ENCODE measurements at regions not wholly inside any gene's neighbourhood (a gene's known extent, or its start where the extent isn't known, plus 50 kb on each side); places are given as distances from the start of the nearest gene placed in this dataset.
"Not testable (repeated sequence)": the region's sequence is repeated elsewhere in the genome, so short reads cannot be mapped to it uniquely, and the experiment has no call there.

GRCh38 chrX:113512700-113513395 lies 672.2 kb upstream of the AMOT start:
- DNase-seq (ENCODE audit: low spot score), result peak; percentile 18

- DNase-seq (ENCODE audit: low spot score), result no peak
Observed at GRCh38 chrX:113510586-113510985, 670.0 kb upstream of the AMOT start.

DNA sequence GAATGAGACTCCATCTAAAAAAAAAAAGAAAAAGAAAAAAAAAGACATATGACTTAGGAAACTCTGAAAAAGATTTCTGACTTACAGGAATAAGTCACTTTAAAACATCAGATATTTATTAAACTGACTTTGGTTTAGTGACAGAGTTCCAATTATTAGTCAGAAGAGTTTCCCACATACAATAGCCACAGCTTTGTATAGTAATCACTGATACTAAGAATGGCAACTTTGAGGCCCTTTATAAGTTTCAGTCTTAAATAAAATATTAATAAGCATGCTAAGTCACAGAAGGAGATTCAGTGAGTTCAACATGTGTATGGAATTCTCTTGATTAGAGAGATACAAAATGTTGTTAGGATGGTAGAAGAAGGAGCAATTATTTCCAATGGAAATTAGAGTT lies 652.3 kb upstream of the AMOT start:
- no peak for DNase-seq (ENCODE audit: low spot score)

DNA sequence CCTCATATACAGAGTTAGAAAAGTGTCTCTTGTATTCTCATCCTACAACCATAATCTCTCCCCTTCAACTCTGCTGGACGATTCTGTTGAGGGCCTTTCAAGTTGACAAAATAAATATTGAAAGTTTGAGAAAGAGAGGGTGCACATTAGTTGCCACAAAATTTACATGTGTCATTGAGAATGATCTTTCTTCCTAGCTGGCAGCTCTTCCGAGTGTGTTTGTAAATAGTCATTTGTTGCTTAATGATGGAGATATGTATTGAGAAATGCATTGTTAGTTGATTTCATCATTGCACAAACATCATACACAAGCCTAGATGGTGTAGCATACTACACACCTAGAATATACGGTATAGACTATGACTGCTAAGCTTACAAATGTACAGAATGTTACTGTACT lies 632.8 kb upstream of the AMOT start:
- no peak for DNase-seq (ENCODE audit: low spot score)

GRCh38 chrX:113473015-113473414 lies 632.4 kb upstream of the AMOT start:
- not testable (repeated sequence) for DNase-seq (ENCODE audit: low spot score)

- DNase-seq (ENCODE audit: low spot score), result no peak
Observed at GRCh38 chrX:113470166-113470565, 629.5 kb upstream of the AMOT start.

- no peak for DNase-seq (ENCODE audit: low spot score)
Observed at GRCh38 chrX:113457719-113458118, 617.1 kb upstream of the AMOT start.

- DNase-seq (ENCODE audit: low spot score), result no peak
Observed at GRCh38 chrX:113455582-113455981, 615.0 kb upstream of the AMOT start.

GRCh38 chrX:113429011-113429410 lies 588.4 kb upstream of the AMOT start:
- no peak for DNase-seq (ENCODE audit: low spot score)

GRCh38 chrX:113422323-113422722 lies 581.7 kb upstream of the AMOT start:
- DNase-seq (ENCODE audit: low spot score), result no peak

- DNase-seq (ENCODE audit: low spot score), result no peak
Observed at GRCh38 chrX:113421432-113421831, 580.8 kb upstream of the AMOT start.

GRCh38 chrX:113412106-113412505 lies 571.5 kb upstream of the AMOT start:
- DNase-seq (ENCODE audit: low spot score), result no peak

DNA sequence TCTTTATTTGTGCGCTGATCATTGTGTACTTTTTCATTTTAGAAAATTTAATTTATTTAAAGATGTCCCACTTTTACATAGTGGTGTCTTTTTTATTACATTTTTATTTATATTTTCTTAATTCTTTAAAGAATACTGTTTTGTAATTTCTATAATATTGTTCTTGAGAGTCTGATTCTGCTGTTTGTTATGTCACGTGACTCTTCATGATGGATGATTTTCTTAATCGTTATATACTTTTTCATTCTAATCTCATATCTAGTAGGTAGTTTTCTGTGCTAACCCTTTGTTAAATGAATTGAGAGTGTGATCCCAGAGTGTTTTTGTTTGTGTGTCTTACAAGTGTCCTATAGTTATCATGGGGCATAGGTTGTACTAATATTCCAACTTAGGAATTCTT lies 568.2 kb upstream of the AMOT start:
- no peak for DNase-seq (ENCODE audit: low spot score)

- DNase-seq (ENCODE audit: low spot score), result no peak
Observed at GRCh38 chrX:113400193-113400704, 559.6 kb upstream of the AMOT start.

DNA sequence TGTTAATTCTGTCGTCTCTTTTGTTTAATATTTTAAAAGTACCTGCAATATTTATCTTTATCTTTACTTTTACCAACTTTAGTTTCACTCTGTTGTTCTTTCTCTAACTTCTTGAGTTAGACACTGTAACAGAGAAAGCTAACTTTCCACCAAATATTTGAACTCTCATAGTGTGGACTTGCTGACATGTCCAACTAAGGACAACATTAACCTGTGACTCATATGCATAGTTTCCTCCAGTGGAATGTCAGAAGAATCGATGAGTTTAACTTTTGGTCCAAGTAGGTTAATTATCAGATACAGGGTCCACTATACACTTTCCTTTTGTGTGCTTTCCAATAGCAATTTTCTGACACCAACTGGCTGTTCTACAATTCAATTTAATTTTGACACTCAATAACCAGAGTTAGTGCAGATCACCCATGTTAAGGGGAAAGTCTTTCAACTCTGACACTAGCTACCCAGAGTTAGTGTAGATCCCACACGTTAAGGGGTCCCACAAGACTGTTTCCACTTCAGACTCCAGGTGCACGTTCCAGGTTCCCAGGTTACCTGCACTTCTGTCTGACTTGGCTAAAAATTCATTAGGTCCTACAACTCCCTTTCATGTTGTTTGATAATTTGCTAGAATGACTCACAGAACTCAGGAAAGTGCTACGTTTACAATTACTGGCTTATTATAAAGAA lies 559.0 kb upstream of the AMOT start:
- peak; percentile 5 for DNase-seq (ENCODE audit: low spot score)

- no peak for DNase-seq (ENCODE audit: low spot score)
Observed at GRCh38 chrX:113392355-113392754, 551.7 kb upstream of the AMOT start.

- no peak for DNase-seq (ENCODE audit: low spot score)
Observed at GRCh38 chrX:113391875-113392274, 551.2 kb upstream of the AMOT start.

GRCh38 chrX:113390531-113390930 lies 549.9 kb upstream of the AMOT start:
- DNase-seq (ENCODE audit: low spot score), result no peak

DNA sequence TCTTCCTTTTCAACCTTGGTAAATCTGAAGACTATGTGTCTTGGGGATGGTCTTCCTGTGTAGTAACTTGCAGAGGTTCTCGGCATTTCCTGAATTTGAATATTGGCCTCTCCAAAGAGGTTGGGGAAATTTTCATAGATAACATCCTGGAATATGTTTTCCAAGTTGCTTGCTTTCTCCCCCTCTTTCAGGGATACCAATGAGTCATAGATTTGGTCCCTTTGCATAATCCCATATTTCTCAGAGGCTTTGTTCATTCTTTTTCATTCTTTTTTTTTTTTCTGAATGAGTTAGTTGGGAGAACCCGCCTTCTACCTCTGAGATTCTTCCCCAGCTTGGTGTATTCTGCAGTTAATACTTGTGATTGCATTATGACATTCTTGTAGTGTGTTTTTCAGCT lies 549.2 kb upstream of the AMOT start:
- no peak for DNase-seq (ENCODE audit: low spot score)

DNA sequence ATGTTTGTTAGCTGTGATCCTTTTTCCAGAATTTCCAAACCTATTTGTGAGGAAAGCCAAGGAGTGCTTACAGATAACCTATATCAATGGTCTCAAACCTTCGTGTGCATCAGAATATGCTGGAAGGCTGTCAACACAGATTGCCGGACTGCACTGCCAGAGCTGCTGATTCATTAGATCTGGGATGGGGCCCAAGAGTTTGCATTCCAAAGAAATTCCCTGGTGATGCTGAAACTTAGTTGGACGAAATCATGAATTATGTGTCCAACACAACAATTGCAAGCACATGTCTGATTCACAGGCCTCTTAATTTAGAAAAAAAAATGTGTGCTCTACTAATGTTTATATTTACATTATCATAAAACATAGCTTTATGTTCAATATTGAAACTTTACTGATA lies 544.0 kb upstream of the AMOT start:
- DNase-seq (ENCODE audit: low spot score), result peak; percentile 57

- DNase-seq (ENCODE audit: low spot score), result not testable (repeated sequence)
Observed at GRCh38 chrX:113373421-113373820, 532.8 kb upstream of the AMOT start.

- DNase-seq (ENCODE audit: low spot score), result no peak
Observed at GRCh38 chrX:113370006-113370405, 529.4 kb upstream of the AMOT start.

DNA sequence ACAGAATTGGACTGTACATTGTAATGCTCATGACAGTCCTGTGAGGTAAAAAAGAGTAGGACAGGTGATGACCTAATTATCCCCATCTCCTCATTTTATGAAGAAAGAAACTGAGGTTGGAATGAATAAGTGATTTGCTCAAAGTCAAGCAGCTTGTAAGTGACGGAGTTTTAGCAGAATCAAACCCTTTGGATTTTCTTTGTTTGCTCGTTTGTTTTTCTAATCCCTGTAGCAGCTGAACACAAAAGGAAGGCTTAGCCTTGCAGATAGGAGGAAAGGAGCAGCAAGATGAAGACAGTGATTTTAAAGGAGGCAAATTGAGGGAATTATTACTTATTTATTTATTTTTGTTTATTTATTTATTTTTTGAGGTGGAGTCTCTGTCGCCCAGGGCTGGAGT lies 528.4 kb upstream of the AMOT start:
- no peak for DNase-seq (ENCODE audit: low spot score)

DNA sequence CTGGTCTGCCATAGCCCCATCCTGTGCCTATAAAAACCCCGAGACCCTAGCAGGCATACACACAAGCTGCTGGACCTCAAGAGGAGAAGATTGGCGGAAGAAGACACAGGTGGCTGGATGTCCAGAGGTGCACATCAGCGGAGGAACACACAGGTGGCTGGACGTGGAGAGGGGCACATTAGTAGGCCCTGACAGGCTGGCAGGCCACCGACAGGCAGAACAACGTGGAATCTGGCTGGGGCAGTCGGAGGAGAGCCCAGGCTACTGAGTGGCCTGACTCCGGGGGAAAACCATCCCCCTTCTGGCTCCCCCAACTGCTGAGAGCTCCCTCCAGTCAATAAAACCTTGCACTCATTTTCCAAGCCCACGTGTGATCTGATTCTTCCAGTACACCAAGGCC lies 512.5 kb upstream of the AMOT start:
- DNase-seq (ENCODE audit: low spot score), result no peak
